ENCODE measurements at regions not wholly inside any gene's neighbourhood (a gene's known extent, or its start where the extent isn't known, plus 50 kb on each side); places are given as distances from the start of the nearest gene placed in this dataset.

DNA sequence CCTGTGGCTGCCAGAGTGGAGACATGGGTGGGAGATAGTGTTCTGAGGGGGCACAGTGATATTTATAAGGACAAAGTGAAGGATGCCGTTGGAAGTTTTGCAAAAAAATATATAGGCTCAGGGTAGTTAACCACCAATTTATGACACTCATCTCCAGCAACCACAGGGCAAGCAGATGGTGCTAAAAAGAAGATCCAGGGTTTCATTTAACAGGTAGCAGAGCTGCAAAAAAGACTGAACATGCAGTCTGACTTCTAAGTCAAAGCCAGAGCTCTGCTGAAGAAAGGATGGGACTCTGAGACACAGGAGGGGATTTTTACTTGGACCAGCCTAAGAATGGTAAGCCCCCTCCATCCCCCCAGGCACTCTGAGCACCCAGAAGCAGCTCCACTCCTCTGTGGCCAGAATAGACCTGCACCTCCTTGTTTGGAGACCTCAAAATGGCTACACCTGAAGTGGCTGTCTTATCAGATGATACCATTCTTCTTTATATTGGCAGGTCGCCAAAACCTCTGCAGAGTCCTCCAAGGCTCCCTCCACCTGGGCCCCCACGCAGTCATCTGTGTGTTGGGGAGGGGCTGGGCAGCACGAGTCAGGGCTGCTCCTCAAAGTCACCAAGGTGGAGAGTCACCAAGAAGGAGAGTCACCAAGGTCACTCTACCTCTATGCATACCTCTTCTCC is 161.4 kb upstream of the FAM9B start:
- H3K4me3 ChIP-seq (ENCODE audit: low read length), result no peak overlapping the region
- no peaks in the 10 kb centered on the region for H4K20me1 ChIP-seq (ENCODE audit: low read length)
- TF ChIP-seq EZH2 (IDR thresholded peaks at IDR 0.05; ENCODE audit: low read length, unreplicated experiment), result no peak
- TF ChIP-seq, protein P1, sequence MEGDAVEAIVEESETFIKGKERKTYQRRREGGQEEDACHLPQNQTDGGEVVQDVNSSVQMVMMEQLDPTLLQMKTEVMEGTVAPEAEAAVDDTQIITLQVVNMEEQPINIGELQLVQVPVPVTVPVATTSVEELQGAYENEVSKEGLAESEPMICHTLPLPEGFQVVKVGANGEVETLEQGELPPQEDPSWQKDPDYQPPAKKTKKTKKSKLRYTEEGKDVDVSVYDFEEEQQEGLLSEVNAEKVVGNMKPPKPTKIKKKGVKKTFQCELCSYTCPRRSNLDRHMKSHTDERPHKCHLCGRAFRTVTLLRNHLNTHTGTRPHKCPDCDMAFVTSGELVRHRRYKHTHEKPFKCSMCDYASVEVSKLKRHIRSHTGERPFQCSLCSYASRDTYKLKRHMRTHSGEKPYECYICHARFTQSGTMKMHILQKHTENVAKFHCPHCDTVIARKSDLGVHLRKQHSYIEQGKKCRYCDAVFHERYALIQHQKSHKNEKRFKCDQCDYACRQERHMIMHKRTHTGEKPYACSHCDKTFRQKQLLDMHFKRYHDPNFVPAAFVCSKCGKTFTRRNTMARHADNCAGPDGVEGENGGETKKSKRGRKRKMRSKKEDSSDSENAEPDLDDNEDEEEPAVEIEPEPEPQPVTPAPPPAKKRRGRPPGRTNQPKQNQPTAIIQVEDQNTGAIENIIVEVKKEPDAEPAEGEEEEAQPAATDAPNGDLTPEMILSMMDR (conservative IDR thresholded peaks at IDR 0.05; ENCODE audit: low read depth, low read length), result no peak
- no peak for TF ChIP-seq EZH2phosphoT487 (IDR thresholded peaks at IDR 0.05; ENCODE audit: borderline replicate concordance, low read length)
- ChIA-PET POLR2A (ENCODE audit: unreplicated experiment) (no interaction called here), CTCF (no interaction called here)
- H3K9me3 ChIP-seq (ENCODE audit: low read length), result no peaks in the 10 kb centered on the region
- H3K9me2 ChIP-seq (replicated peaks; ENCODE audit: low read length), result no peaks in the 10 kb centered on the region
- no peaks in the 10 kb centered on the region for H3K27me3 ChIP-seq (ENCODE audit: low read length)
- H3K4me1 ChIP-seq (ENCODE audit: insufficient read depth, low read length), result no peaks in the 10 kb centered on the region
- no peak overlapping the region for H2AFZ ChIP-seq (ENCODE audit: low read length)
- H3K36me3 ChIP-seq (ENCODE audit: low read depth, low read length), result no peaks in the 10 kb centered on the region
- H3K79me2 ChIP-seq (ENCODE audit: low read length), result no peaks in the 10 kb centered on the region
- no peak overlapping the region for H3K4me2 ChIP-seq (ENCODE audit: low read length)
- H3K27ac ChIP-seq (ENCODE audit: low read length), result no peak overlapping the region
- DNase-seq, result no peak
- no peak for ATAC-seq
- BruUV-seq (replicated peaks), result no TSS peak
- H3F3A ChIP-seq (ENCODE audit: low read length, unreplicated experiment), result no peaks in the 10 kb centered on the region
- H3K9ac ChIP-seq (ENCODE audit: low read length), result no peak overlapping the region
- intact Hi-C loops (cut with micrococcal nuclease), result no loop called here

DNA sequence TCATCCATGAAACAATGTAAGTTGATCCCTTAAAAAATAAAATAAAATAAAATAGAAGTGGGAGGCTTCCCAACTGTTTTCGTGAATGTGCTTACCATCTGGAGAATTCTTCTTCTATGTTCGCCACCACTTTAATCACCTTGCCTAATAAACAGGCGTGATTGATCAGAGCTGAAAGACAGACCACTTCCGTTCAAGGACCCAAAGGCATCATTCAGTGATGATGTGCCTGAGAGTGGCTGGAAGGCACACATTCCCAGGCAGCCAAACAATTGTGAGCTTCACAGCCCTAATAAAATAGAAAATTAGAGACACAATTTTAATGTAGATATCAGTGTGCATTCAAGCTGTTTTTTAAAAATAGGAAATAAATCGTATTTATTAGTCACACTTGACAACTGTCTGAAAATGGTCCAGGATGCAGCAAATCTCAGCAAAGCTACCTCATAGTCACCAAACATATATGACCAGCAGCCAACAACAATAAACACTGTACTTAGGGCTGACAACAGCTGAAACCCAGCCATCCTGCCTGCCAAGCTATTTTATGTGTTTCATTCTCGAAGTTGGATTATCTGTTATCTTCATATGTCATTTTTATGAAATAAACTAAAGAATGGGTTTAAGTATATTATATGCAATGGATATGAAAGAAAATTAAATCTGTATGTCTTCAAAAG is 163.2 kb upstream of the FAM9B start:
- ATAC-seq (no peak), DNase-seq (no peak)
- ChIA-PET POLR2A (ENCODE audit: unreplicated experiment) (no interaction called here), CTCF (no interaction called here)
- Histone ChIP-seq H3K36me3 (ENCODE audit: low read depth, low read length) (no peaks in the 10 kb centered on the region), H3K4me3 (ENCODE audit: low read length) (no peak overlapping the region), H2AFZ (ENCODE audit: low read length) (no peak overlapping the region), H3F3A (ENCODE audit: low read length, unreplicated experiment) (no peaks in the 10 kb centered on the region), H3K9ac (ENCODE audit: low read length) (no peak overlapping the region), H4K20me1 (ENCODE audit: low read length) (no peaks in the 10 kb centered on the region), H3K9me2 (replicated peaks; ENCODE audit: low read length) (no peaks in the 10 kb centered on the region), H3K4me1 (ENCODE audit: insufficient read depth, low read length) (no peaks in the 10 kb centered on the region), H3K4me2 (ENCODE audit: low read length) (no peak overlapping the region), H3K79me2 (ENCODE audit: low read length) (no peaks in the 10 kb centered on the region), H3K9me3 (ENCODE audit: low read length) (no peaks in the 10 kb centered on the region), H3K27ac (ENCODE audit: low read length) (no peak overlapping the region), H3K27me3 (ENCODE audit: low read length) (no peaks in the 10 kb centered on the region)
- TF ChIP-seq, protein P1 (conservative IDR thresholded peaks at IDR 0.05; ENCODE audit: low read depth, low read length), result no peak
- no peak for TF ChIP-seq EZH2 (IDR thresholded peaks at IDR 0.05; ENCODE audit: low read length, unreplicated experiment)
- no peak for TF ChIP-seq EZH2phosphoT487 (IDR thresholded peaks at IDR 0.05; ENCODE audit: borderline replicate concordance, low read length)
- BruUV-seq (replicated peaks), result no TSS peak
- intact Hi-C loops (cut with micrococcal nuclease), result no loop called here

DNA sequence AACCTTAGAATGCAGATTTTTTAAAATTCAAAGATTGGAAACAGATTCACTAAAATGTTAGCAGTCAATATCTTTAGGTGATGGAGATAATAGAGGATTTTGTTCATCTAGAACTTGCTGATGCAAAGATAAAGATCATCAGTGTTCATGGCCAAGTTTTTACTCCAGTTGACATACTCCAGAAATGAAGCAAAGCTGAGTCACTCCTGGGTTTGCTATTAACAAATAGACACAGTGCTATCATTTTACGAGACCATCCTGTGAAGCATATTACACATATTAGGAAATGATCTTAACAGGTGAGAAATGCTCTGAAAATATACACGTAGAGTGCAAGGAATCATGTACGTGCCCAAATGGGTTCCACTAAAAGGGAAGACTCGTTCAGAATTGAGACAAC is 170.6 kb upstream of the FAM9B start:
- H3K36me3 ChIP-seq (ENCODE audit: low read depth, low read length), result no peaks in the 10 kb centered on the region
- H3K9me2 ChIP-seq (replicated peaks; ENCODE audit: low read length), result no peaks in the 10 kb centered on the region
- BruUV-seq (replicated peaks), result no TSS peak
- H3K27ac ChIP-seq (ENCODE audit: low read length), result 0 out of 2 replicates have a peak overlapping the region, but pooled peaks have one; percentile 11
- DNase-seq, result peak; percentile 78
- TF ChIP-seq, protein P1 (conservative IDR thresholded peaks at IDR 0.05; ENCODE audit: low read depth, low read length), result no peak
- no peak for TF ChIP-seq EZH2 (IDR thresholded peaks at IDR 0.05; ENCODE audit: low read length, unreplicated experiment)
- TF ChIP-seq EZH2phosphoT487 (IDR thresholded peaks at IDR 0.05; ENCODE audit: borderline replicate concordance, low read length), result no peak
- H3K79me2 ChIP-seq (ENCODE audit: low read length), result no peaks in the 10 kb centered on the region
- intact Hi-C loops (cut with micrococcal nuclease), result loop anchor here (1.0 kb wide), 1 partner anchor 233 kb away; no protein-coding TSS in a partner anchor
- no peaks in the 10 kb centered on the region for H3K27me3 ChIP-seq (ENCODE audit: low read length)
- no peak overlapping the region for H2AFZ ChIP-seq (ENCODE audit: low read length)
- H3K4me3 ChIP-seq (ENCODE audit: low read length), result no peak overlapping the region
- H3K9me3 ChIP-seq (ENCODE audit: low read length), result no peaks in the 10 kb centered on the region
- ATAC-seq, result peak; percentile 97
- peaks cover 9% of the 10 kb centered on the region for H3K4me1 ChIP-seq (ENCODE audit: insufficient read depth, low read length)
- H3K9ac ChIP-seq (ENCODE audit: low read length), result no peak overlapping the region
- ChIA-PET CTCF (no interaction called here), POLR2A (ENCODE audit: unreplicated experiment) (no interaction called here)
- peak overlapping the region; percentile 18; the same call in 1 of the 2 replicates for H3K4me2 ChIP-seq (ENCODE audit: low read length)
- no peaks in the 10 kb centered on the region for H4K20me1 ChIP-seq (ENCODE audit: low read length)
- H3F3A ChIP-seq (ENCODE audit: low read length, unreplicated experiment), result no peaks in the 10 kb centered on the region

Measured in PC-3 (cell line).